Gastrocnemius medialis (tissue), 4 donors: ENCODE measurements at regions not wholly inside any gene's neighbourhood (a gene's known extent, or its start where the extent isn't known, plus 50 kb on each side); places are given as distances from the start of the nearest gene placed in this dataset.

Experiments
- ATAC-seq, 2 donors: fragments of 150-250 bp; one replicate each; pipeline ENCODE4 v1.9.1; 2016
- DNase-seq, 2 donors: peaks; one replicate each; pipeline ENCODE4 v3.0.0-alpha.2; 2019
- H3K27ac ChIP-seq, 4 donors: fragments of 200-600 bp; sonication (generic); 1 replicate in 1 of 4; 2 replicates in 3 of 4; pipeline ENCODE4 v1.5.1; 2016 to 2018; ENCODE audit warnings: mild to moderate bottlenecking in 2 of 4, moderate library complexity in 1 of 4
- H3K27me3 ChIP-seq, 3 donors: fragments of 200-600 bp; sonication (generic) in 2 of 3; 1 replicate in 1 of 3; 2 replicates in 2 of 3; pipeline versions ENCODE4 v1.5.1 to v1.6.0; 2016 to 2019; ENCODE audit warnings: mild to moderate bottlenecking in 1 of 3, moderate library complexity in 1 of 3
- H3K36me3 ChIP-seq, 2 donors: fragments of 200-600 bp; sonication (generic) in 1 of 2; one replicate each; pipeline ENCODE4 v1.5.1; 2017 to 2018
- H3K4me1 ChIP-seq, 2 donors: fragments of 200-600 bp; sonication (generic) in 1 of 2; one replicate each; pipeline ENCODE4 v1.5.1; 2016 to 2017; ENCODE audit warnings: mild to moderate bottlenecking in 2 of 2
- H3K4me3 ChIP-seq, 4 donors: fragments of 200-600 bp; sonication (generic) in 3 of 4; 1 replicate in 1 of 4; 2 replicates in 3 of 4; pipeline ENCODE4 v1.5.1; 2016 to 2019; ENCODE audit warnings: mild to moderate bottlenecking in 2 of 4
- H3K9me3 ChIP-seq, 3 donors: fragments of 200-600 bp; sonication (generic) in 2 of 3; 1 replicate in 1 of 3; 2 replicates in 2 of 3; pipeline ENCODE4 v1.5.1; 2016 to 2019
- CTCF ChIP-seq, 5 experiments: fragments of 450-650 bp in 3 of 5; fragments of 200-600 bp in 2 of 5; sonication (generic) in 2 of 5; IDR thresholded peaks in 4 of 5; conservative IDR thresholded peaks in 1 of 5; 1 replicate in 4 of 5; 2 replicates in 1 of 5; pipeline ENCODE4 v1.5.1; 2016 to 2019; ENCODE audit warnings: antibody characterized with exemption in 5 of 5, mild to moderate bottlenecking in 3 of 5, moderate library complexity in 3 of 5
- POLR2A ChIP-seq, 2 donors: fragments of 450-650 bp; IDR thresholded peaks; one replicate each; pipeline ENCODE4 v1.6.1; 2017; ENCODE audit warnings: antibody characterized with exemption in 2 of 2, mild to moderate bottlenecking in 2 of 2, moderate library complexity in 2 of 2
- in situ Hi-C, 4 donors: fragments of 200-750 bp; cut with MboI; loops; one replicate each; pipeline versions ENCODE4 v1.15.0 to v1.8.0; 2017; ENCODE audit warnings: low sequenced_read_pairs in 4 of 4
- intact Hi-C: fragments of 100-400 bp; cut with DNase I; formaldehyde crosslinking; loops from one replicate; pipeline ENCODE4 v1.15.1; 2023; ENCODE audit warnings: low total_unique reads

- intact Hi-C loops, result no loop called here
- in situ Hi-C loops, result no loop called here
- TF ChIP-seq POLR2A (IDR thresholded peaks at IDR 0.05) (no peak), CTCF (IDR thresholded peaks at IDR 0.05 in 4 of 5, conservative IDR thresholded peaks at IDR 0.05 in 1 of 5) (no peak)
- Histone ChIP-seq H3K27me3 (no peaks in the 10 kb centered on the region), H3K27ac (no peak overlapping the region), H3K36me3 (no peaks in the 10 kb centered on the region), H3K9me3 (no peaks in the 10 kb centered on the region), H3K4me3 (no peak overlapping the region), H3K4me1 (no peaks in the 10 kb centered on the region)
- no peak for ATAC-seq
- no peak for DNase-seq
Measured at GRCh38 chr14:97368900-97369564, 571.9 kb downstream of the VRK1 start.

- H3K27ac ChIP-seq, result no peak overlapping the region
- TF ChIP-seq POLR2A (IDR thresholded peaks at IDR 0.05) (no peak), CTCF (IDR thresholded peaks at IDR 0.05 in 4 of 5, conservative IDR thresholded peaks at IDR 0.05 in 1 of 5) (no peak)
- ATAC-seq (no peak), DNase-seq (no peak)
- no peaks in the 10 kb centered on the region for H3K9me3 ChIP-seq
- intact Hi-C loops (no loop called here), in situ Hi-C loops (no loop called here)
- H3K4me3 ChIP-seq, result no peak overlapping the region
- H3K4me1 ChIP-seq, result no peaks in the 10 kb centered on the region
- H3K27me3 ChIP-seq, result no peaks in the 10 kb centered on the region
- H3K36me3 ChIP-seq, result no peaks in the 10 kb centered on the region
Measured at GRCh38 chr14:97369901-97370300, 572.7 kb downstream of the VRK1 start.

- H3K4me3 ChIP-seq, result no peak overlapping the region
- H3K36me3 ChIP-seq, result no peaks in the 10 kb centered on the region
- intact Hi-C loops (no loop called here), in situ Hi-C loops (no loop called here)
- H3K27me3 ChIP-seq, result no peaks in the 10 kb centered on the region
- DNase-seq, result no peak
- ATAC-seq, result no peak
- TF ChIP-seq CTCF (IDR thresholded peaks at IDR 0.05 in 4 of 5, conservative IDR thresholded peaks at IDR 0.05 in 1 of 5), result no peak
- TF ChIP-seq POLR2A (IDR thresholded peaks at IDR 0.05), result no peak
- no peaks in the 10 kb centered on the region for H3K9me3 ChIP-seq
- H3K4me1 ChIP-seq, result no peaks in the 10 kb centered on the region
- H3K27ac ChIP-seq, result no peak overlapping the region
Measured at GRCh38 chr14:97376310-97376709, 579.1 kb downstream of the VRK1 start.

- TF ChIP-seq POLR2A (IDR thresholded peaks at IDR 0.05) (no peak), CTCF (IDR thresholded peaks at IDR 0.05 in 4 of 5, conservative IDR thresholded peaks at IDR 0.05 in 1 of 5) (no peak)
- H3K4me3 ChIP-seq, result no peak overlapping the region
- no peak overlapping the region for H3K27ac ChIP-seq
- H3K9me3 ChIP-seq, result no peaks in the 10 kb centered on the region
- DNase-seq (no peak), ATAC-seq (no peak)
- no peaks in the 10 kb centered on the region for H3K27me3 ChIP-seq
- intact Hi-C loops (no loop called here), in situ Hi-C loops (no loop called here)
- no peaks in the 10 kb centered on the region for H3K4me1 ChIP-seq
- no peaks in the 10 kb centered on the region for H3K36me3 ChIP-seq
Measured at GRCh38 chr14:97377550-97377949, 580.4 kb downstream of the VRK1 start.

- Histone ChIP-seq H3K4me1 (no peaks in the 10 kb centered on the region), H3K36me3 (no peaks in the 10 kb centered on the region), H3K27me3 (no peaks in the 10 kb centered on the region), H3K9me3 (no peaks in the 10 kb centered on the region), H3K27ac (no peak overlapping the region), H3K4me3 (no peak overlapping the region)
- TF ChIP-seq CTCF (IDR thresholded peaks at IDR 0.05 in 4 of 5, conservative IDR thresholded peaks at IDR 0.05 in 1 of 5) (no peak), POLR2A (IDR thresholded peaks at IDR 0.05) (no peak)
- ATAC-seq, result no peak
- intact Hi-C loops, result no loop called here
- in situ Hi-C loops, result no loop called here
- DNase-seq, result no peak
Measured at GRCh38 chr14:97379091-97379531, 581.9 kb downstream of the VRK1 start.
